ENCODE measurements at regions not wholly inside any gene's neighbourhood (a gene's known extent, or its start where the extent isn't known, plus 50 kb on each side); places are given as distances from the start of the nearest gene placed in this dataset.

- ChIA-PET CTCF (no interaction called here), POLR2A (no interaction called here)
- no peak for TF ChIP-seq CTCF (IDR thresholded peaks at IDR 0.05; ENCODE audit: insufficient read depth, low read length, missing control alignments)
- no peak overlapping the region for H3K4me3 ChIP-seq (ENCODE audit: low read depth, low read length)
- no peak for DNase-seq (ENCODE audit: low read depth, low spot score)
Observed at GRCh38 chr6:5930143-5930770, 76.5 kb downstream of the NRN1 start.

DNA sequence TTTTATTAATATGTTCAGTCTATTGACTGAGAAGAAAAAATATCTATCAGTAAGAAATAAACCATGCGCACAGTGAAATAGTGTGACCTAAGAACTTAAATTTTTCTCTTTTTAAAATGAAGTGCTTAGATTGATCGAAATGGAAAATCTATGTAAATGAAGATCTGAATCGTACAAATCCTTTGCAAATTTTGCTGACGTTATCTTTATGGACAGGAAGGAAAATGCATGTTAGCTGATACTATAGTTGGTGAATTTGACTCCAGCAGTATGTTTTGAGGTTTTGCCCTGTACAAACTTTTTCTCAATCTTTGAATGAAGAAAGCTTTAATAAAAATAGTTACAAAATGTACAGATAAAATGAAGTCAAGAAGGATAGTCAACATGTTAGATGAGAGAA is 82.9 kb downstream of the NRN1 start:
- DNase-seq (ENCODE audit: low read depth, low spot score): no peak
- TF ChIP-seq CTCF (IDR thresholded peaks at IDR 0.05; ENCODE audit: insufficient read depth, low read length, missing control alignments): no peak
- H3K4me3 ChIP-seq (ENCODE audit: low read depth, low read length): no peak overlapping the region
- CTCF ChIA-PET: interaction anchor here (1.4 kb wide), 1 partner anchor 501 kb away, joined by 3 read pairs; no protein-coding TSS in a partner anchor
- POLR2A ChIA-PET: no interaction called here

- POLR2A ChIA-PET: no interaction called here
- CTCF ChIA-PET: interaction anchor here (1.0 kb wide), 1 partner anchor 17 kb away, joined by 3 read pairs; no protein-coding TSS in a partner anchor
- TF ChIP-seq CTCF (IDR thresholded peaks at IDR 0.05; ENCODE audit: insufficient read depth, low read length, missing control alignments): no peak
- DNase-seq (ENCODE audit: low read depth, low spot score): no peak
- H3K4me3 ChIP-seq (ENCODE audit: low read depth, low read length): no peak overlapping the region
Observed at GRCh38 chr6:5922230-5922629, 84.5 kb downstream of the NRN1 start.

GRCh38 chr6:5909721-5910120 is 97.0 kb downstream of the NRN1 start:
- ChIA-PET POLR2A (no interaction called here), CTCF (no interaction called here)
- DNase-seq (ENCODE audit: low read depth, low spot score): no peak
- no peak overlapping the region for H3K4me3 ChIP-seq (ENCODE audit: low read depth, low read length)
- TF ChIP-seq CTCF (IDR thresholded peaks at IDR 0.05; ENCODE audit: insufficient read depth, low read length, missing control alignments): no peak

- H3K4me3 ChIP-seq (ENCODE audit: low read depth, low read length): no peak overlapping the region
- no peak for DNase-seq (ENCODE audit: low read depth, low spot score)
- ChIA-PET CTCF (no interaction called here), POLR2A (no interaction called here)
- no peak for TF ChIP-seq CTCF (IDR thresholded peaks at IDR 0.05; ENCODE audit: insufficient read depth, low read length, missing control alignments)
Observed at GRCh38 chr6:5906842-5907241, 99.9 kb downstream of the NRN1 start.

GRCh38 chr6:5906340-5906670 is 100.4 kb downstream of the NRN1 start:
- no peak for TF ChIP-seq CTCF (IDR thresholded peaks at IDR 0.05; ENCODE audit: insufficient read depth, low read length, missing control alignments)
- ChIA-PET CTCF (no interaction called here), POLR2A (no interaction called here)
- no peak for DNase-seq (ENCODE audit: low read depth, low spot score)
- H3K4me3 ChIP-seq (ENCODE audit: low read depth, low read length): no peak overlapping the region

Measured in AG04449 (cell line).